SIG-M5 treated with dmso at 0.1 percent for 504 hours (cell line): ENCODE measurements at regions not wholly inside any gene's neighbourhood (a gene's known extent, or its start where the extent isn't known, plus 50 kb on each side); places are given as distances from the start of the nearest gene placed in this dataset.

Source experiments
- DNase-seq: peaks from one replicate; lab custom pipeline; 2025; ENCODE audit not compliant: unreplicated experiment; lab: John Stamatoyannopoulos, UW

DNA sequence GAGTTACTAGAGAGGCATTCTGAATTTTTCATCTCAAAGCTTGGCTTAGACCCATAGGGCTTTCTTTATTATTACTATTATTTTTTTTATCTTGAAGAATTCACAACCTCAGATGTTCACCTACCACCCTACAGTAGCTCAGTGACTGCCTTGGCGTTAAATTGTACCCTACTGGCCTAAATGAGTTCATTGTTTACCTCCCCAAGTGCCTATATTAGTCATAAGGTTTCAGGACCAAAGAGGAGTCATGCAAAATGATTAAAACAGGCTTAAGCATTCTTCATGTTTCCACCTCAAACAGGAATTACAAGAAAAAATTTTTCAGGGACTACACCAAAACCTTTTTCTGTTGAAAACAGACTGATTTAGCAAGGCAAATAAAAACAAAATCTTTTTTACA, 751.5 kb downstream of the SQOR start:
- DNase-seq = no peak

DNA sequence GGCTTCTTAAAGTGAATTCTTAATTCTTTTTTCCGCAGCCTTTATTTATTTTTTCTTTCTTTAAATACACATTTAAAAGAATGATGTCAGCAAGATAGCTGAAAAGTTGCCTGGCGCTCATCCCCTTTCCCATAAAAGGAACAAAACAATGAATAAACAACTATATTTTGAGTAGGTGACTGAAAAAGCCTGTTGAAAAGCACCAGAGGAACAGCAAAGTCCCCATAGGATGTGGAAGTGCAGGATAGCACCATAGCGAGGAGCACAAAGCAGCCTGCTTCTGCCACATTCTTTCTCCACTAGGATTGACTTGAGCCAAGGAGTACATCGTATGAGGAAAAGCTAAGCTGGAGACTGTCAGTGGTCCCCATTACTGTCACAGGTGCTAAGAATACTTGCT, 754.9 kb downstream of the SQOR start:
- DNase-seq = no peak

DNA sequence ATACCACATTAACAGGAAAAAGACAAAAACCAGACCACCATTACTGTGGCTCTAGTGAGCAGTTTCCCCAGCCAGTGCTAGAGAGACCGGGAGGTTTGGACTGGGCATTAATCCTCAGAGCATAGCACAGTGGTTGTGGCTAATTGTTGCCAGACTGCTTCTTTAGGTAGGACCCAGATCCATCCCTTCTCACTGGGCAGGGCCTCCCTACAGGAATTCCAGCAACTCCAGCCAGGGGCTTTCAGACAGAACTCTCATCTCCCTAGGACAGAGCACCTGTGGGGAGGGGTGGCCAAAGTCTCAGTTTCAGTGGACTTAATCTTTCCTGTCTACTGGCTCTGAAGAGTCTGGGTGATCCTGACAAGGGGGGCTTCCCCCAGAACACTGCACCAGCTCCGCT, 759.6 kb downstream of the SQOR start:
- no peak for DNase-seq

DNA sequence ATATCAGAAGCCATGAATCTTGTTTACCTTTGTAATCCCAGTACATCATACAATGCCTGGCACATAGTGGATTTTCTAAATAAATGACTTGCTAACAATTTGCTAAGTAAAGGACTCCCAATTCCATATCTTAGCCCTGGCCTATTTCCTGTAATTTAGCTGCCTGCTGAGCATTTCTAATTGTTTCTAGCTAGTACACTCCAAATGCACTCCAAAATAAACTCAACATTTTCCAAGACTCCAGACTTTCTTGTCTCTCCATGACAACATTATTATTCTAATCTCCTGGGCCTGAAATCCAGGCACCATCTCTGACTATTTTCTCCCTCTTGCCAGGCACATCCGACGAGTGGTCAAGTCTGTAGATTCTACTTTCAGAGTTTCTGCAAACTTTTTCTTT, 773.5 kb downstream of the SQOR start:
- no peak for DNase-seq

DNA sequence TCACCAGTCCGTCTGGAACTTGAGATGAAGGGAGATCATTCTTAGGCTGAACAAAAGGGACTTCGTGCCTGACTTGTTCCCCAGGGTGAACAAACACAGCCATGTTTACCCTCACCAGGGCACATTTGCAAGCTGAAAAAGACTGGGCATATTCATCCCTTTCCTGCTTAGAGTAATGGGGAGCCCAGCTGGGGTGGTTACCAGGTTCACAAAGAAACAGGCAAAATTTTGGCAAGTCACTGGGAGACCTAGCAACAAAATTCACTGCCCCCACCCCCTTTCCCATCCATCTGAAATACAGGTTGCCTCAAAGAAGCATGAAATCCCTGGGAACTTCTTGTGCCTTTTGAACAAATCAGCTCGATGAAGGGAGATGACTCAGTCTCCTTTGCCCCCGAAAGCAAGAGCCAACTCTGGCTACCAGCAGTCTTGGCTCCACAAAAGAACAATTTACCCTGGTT, 775.0 kb downstream of the SQOR start:
- no peak for DNase-seq

DNA sequence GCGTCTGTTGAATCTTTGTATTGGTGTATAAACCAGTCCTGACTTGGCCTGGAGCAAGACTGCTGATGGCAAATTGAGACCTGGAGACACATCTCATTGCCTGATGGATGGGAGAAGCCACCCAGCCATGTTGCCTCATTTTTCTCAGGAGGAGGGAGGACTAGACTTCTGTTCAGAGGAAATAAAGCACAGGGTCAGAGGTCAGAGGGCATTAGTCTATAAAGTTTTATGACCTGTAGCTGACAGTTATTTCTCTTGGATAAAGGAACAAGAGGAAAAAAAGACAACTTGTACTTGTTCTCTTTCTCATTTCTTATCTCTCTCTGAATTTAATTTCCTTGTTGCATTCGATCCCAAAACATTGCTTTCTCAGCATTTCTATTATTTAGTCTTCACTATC, 775.9 kb downstream of the SQOR start:
- DNase-seq = no peak

DNA sequence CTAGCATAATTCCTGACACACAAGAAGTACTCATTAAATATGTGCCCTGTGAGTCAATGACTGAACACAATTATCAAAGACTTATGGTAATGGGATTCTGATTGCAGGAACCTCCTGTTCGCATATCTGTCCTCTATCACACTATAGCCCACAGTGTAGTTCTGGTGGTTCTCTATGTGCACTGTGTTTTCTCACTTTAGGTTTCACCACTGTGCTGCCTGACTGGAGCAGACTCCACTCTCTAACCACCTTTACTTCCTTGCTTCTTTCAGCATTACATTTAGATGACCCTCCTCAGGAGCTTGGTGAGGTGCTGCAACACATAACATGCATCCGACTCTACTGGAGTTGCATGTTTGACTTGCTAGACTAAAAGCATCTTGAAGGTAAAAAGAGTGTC, 777.1 kb downstream of the SQOR start:
- no peak for DNase-seq

DNA sequence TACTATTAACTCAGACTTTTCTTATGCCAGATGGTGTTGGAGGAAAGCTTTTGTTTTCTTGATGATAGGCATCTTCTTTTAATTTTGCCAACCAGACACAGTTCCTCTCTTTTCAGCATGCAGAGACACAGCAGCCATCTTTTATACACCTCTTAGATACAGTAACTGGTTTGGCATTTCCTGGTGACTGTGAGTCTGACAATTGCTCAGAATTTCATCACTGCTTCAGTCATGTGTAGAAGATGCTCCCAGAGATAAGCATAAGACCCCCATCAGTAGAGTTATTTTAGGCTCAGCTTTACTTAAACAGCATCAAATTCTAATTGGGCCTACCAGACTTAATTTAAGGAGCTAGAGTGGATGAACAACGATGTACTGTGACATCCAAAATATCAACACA, 779.0 kb downstream of the SQOR start:
- no peak for DNase-seq

DNA sequence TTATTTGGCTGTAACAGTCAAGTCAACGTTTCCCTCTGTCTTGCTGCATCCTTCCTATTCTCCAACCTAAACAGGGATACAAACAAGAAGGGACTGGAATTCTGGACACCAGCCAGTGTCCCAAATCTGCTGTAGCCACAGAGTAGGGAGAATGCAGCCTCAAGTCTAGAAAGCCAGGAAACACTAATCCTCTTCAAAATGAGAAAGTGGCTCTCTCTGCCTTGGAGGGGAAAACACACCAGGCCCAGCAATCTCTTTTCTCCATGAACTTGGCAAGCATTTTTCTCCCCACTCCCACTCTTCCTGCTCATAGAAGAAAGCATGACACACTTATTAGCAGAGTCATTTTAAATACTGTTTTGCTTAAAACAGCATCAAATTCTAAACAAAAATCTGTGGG, 781.7 kb downstream of the SQOR start:
- no peak for DNase-seq

DNA sequence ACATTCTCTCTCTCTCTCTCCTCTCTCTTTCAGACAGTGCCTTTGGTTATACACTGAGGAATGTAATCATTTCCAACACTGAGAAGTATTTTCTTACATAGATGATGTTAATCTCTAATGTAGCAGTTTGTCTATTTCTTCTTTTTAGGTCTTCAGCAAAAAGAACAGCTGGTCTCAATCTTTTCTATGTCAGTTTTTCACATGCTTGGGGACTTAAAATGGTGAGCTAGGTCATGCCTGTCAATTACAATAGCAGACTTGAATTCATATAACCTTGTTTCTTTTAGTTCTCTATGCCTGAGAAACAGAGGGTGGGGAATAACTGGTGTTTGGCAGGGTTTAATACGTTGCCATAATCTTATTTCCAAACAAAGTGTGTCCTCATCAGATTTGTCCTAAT, 786.2 kb downstream of the SQOR start:
- DNase-seq = no peak

DNA sequence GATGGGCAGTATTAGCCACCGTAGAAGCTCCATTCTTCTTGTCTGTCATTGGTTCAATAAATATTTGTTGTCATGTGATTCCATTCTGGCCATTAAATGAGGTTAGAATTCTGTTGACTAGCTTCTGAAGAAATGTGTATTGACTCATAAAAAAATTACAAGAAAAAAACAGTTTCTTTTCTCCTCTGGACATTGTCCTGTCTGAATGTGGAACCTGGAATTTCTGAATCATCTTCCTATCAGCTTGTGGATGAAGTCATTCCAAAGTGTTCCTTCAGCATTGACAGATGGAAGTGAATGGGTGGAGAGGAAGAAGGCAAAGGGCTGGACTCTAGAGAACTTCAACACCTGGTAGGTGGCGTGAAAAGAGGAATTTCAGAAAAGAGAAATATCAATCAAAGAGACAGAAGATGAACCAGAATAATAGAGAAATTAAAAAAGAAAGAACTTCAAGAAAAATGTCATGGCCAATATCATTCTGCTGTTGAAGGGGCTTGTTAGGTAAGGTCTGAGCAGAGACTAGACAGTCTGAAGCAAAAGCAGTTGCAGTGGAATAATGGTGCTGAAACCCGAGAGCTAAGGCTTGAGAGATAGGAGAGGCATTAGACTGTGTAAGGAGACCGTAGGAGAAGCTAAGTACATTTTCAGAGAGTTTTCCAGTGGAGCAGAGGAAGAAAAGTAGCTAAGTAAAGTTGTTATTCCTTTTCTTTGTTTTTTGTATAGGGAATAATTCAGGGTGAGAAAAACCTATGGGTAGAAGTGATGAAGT, 806.6 kb downstream of the SQOR start:
- DNase-seq = no peak

DNA sequence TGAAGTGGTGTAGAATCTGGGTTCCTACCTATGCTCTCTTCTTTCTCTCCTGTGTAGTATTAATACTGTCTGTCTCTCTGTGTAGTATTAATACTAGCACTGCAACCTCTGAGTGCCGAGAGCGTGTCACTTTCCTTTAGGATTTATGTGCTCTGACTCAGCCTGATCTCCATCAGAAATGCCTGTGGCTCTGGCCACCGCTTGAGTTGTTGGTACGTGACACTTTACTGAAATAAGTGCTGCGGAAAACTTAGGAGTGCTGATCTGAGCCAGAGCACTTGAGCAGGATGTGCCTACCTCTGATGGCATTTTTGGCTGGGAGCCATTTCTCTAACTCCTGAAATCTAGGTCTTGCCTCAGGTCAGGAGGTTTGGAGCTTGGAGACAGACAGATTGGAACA, 807.4 kb downstream of the SQOR start:
- no peak for DNase-seq

DNA sequence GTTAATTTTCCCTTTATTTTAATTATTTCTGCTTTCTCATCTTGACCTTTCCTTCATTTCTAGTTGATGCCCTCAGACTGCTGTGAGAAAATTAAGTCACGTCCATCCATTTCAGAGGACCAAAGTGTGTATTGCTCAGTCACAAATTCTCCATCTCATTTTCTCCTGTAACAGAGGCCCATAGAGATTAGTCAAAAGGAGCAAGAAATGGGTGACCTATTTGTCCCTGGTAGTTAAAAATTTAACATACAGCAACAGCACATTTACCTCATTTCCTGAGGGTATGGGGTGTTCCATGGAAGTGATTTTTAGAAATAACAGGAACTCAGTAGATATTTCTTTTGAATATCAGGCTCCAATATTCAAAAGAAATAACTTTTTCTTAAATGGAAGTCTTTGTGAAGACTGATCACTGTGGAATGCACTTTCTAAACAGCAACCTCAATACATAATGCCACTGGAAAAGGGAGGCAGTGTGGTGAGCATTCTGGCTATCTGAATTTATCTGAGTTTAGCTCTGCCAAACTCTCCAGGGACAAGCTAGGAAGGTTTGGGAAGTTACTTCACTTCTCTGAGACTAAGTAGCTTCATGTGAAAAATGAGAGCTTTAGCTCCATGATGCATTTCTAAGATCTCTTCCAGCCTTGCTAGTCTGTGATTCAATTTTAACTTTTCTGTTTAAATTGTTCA, 808.2 kb downstream of the SQOR start:
- DNase-seq = no peak

DNA sequence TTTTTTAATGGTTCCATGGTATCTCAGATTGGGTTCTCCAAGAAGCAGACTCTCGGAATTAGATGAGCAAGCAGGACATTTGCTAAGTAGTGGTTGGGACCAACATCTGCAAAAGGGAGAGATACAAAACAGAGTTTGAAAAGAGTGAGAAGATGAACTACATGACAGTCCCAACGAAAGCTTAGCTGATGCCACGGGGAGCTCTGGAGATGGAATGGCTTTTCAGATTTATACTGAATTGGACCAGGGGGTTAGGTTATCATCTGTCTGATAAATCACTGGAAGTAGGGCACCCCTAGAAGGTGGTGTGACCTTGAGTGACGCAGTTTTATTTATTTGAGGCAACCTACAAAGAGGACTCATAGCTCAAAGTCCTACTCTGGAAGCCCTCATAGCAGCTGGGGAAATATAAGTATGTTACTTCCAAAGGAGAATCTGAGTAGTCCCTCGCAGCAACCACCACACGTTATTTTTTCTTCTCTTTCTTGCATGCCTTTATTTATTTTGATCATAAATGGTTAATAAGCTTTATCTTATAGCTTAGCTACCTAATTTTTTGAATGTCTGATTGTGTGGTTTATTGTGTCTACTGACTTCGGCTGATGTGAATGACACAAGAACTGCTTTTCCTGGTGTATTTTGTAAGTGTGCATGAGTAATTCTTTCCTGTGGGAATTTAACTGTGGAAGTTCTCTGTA, 815.4 kb downstream of the SQOR start:
- DNase-seq = no peak

DNA sequence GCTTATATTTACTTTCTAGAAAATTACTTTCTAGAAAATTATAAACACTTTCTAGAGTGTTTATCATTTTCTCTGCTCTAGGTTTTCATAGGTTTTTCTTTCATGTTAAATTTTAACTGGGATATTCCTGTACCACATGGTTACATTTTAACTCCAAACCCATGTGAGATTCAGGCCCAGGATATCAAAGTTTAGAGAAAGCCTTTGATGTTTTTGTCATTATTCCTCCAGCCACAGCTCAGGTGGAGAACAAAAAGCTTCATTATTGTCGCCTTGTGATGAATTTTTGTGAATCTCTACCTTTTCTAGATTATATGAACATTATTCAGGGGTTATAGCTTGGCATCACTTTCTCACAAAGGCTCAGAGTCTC, 816.0 kb downstream of the SQOR start:
- no peak for DNase-seq

DNA sequence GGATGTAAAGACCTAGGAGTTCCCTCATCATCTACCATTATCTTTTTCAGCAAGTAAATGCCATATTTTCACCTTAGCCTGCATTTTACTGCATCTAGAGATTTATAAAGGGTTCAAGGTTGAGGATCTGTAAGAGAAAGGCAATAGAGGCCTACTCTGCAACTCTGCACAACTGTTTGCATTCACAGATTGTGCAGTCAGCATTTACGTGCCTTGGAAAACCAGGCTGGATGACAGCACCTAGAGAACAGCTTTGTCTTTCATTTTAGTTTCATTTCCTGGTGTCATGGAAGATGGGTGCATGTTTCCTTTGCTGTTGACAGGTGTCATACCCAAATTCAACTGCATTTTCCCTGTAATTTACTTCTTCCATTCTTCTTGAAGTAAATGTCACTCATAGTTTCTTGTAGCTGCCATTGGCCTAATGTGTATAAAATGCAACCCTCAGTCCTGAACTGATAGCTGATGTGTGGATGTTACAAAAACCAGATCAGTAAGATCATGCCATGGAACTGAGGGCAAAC, 817.5 kb downstream of the SQOR start:
- DNase-seq = no peak

DNA sequence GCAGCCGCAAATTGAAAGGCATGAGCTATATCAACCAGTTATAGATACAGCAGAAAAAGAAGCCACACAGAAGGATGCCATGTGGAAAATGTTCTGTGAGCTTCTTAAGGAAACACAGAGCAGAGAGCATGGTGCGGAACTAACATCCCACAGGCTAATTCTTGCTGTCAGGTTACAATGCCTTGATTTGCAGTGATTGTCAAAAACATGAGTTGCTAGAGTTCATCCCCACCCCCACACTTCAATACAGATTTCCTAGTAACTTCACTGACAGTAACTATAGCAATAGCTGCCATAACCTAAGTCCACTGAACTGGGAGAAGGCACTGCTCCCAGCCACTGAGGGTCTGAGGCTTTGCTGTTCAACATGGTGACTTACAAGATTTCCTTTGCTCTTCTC, 821.6 kb downstream of the SQOR start:
- no peak for DNase-seq

DNA sequence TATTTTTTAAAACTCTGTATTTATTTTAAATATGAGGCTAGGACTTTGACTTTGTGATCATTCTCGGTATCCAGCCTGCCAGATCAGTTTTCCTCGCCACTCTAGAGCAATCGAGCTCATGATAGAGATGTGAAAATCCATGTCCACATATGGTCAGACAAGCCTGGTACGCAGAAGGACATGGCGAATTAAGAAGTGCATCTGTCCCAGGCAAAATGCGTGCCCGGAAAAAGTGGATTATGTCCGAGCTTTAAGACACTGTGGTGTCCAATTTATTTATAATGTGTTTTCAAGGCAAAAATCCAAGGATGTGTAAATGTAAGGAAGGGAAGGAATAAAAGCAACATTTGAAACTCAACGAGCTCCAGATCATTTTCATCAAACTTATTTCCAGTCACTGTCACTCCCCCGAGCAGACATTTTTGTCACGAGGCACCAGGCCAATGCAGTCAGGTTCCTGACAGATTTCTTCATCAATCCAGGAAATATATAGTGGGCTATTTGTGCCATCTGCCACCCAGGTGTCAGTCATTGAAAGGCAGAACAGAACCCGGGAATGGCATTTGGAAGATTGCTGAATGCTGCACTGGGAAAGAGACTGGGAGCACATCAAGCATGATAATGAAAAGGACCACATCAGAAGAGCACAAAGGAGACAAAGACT, 825.7 kb downstream of the SQOR start:
- no peak for DNase-seq

DNA sequence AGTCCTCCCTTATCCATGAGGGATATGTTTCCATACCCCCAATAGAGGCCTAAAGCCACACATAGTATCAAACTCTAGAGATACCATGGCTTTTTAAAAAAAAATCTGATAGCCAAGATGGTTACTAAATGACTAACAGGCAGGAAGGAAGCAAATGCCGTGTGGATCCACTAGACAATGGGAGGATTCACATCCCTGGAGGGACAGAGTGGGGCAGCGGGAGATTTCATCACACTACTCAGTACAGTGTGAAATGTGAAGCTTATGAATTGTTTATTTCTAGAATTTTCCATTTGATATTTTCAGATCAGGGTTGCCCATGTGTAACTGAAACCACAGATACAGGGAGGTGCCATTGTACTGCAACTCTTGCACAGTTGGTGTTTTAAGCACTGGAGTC, 826.6 kb downstream of the SQOR start:
- DNase-seq = no peak

DNA sequence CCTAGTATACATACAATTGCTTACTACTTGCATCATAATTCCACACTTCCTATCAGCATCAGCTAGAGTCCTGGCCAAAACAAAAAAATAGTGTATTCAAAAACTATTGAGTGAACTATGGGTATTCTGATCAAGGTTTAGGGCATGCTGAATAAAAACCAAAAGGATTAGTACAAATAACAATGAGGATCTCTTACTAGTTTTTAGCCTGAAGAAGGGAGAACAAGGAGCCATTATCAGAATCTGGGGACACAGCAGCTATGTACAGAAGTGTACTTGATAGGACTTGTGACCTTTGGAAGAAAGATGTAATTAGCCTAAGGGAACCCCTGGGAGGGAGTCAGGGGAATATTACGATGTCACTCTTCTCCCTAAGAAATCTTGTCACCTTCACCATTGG, 832.2 kb downstream of the SQOR start:
- DNase-seq = no peak

DNA sequence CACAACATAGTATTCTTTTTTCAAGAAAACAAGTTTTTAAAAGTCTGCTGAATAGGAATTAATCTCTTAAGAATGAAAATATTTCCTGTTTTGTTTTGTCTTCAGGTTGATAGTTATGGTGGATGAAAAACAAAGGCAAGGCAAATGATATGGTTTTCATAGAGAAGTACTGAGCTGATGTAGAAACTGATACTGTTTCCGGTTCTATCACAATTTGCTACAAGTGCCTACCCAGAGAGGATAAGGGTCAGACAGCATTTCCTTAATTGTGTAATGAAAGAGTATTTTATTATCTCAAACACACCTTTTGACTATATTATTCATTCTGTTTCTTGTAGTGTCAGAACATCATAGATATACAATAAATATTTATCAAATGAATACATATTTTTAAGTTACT, 836.3 kb downstream of the SQOR start:
- DNase-seq = no peak

DNA sequence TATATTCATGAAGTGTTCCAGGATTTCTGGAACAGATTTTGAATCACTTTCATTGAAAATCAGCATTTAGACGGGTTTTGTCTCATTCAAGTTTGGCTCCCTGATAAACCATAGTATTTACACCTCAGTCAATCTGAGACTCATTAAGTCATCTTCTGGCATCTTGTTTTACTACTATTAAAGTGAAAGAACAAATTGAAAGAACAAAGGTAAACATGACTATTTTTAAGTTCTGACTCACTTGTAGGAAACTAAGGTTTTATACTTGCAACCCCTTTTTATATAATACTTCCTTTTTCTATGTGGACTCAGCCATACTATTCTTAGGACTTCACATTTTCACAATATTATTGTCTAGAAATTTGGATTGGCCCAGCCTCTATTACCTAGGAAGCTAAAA, 854.4 kb downstream of the SQOR start:
- no peak for DNase-seq
